Right forelimb (tissue), 1 donor: ENCODE measurements at regions not wholly inside any gene's neighbourhood (a gene's known extent, or its start where the extent isn't known, plus 50 kb on each side); places are given as distances from the start of the nearest gene placed in this dataset.
"Not testable (repeated sequence)": the region's sequence is repeated elsewhere in the genome, so short reads cannot be mapped to it uniquely, and the experiment has no call there.

Experiments
- DNase-seq: peaks from one replicate; pipeline ENCODE4 v3.0.0-alpha.2; 2018

GRCh38 chr11:70885281-70886231 lies 366.8 kb downstream of the SHANK2 start:
- DNase-seq: no peak

GRCh38 chr11:70886256-70886655 lies 366.1 kb downstream of the SHANK2 start:
- no peak for DNase-seq

GRCh38 chr11:70886676-70887541 lies 365.5 kb downstream of the SHANK2 start:
- no peak for DNase-seq

GRCh38 chr11:70887542-70887827 lies 364.9 kb downstream of the SHANK2 start:
- DNase-seq: no peak

- DNase-seq: no peak
Measured at GRCh38 chr11:70888061-70888460, 364.3 kb downstream of the SHANK2 start.

- no peak for DNase-seq
Measured at GRCh38 chr11:70889411-70889810, 363.0 kb downstream of the SHANK2 start.

GRCh38 chr11:70891844-70892380 lies 360.5 kb downstream of the SHANK2 start:
- DNase-seq: no peak

GRCh38 chr11:70892889-70893288 lies 359.5 kb downstream of the SHANK2 start:
- no peak for DNase-seq

GRCh38 chr11:70894566-70895365 lies 357.6 kb downstream of the SHANK2 start:
- DNase-seq: no peak

- DNase-seq: no peak
Measured at GRCh38 chr11:70895366-70895670, 357.1 kb downstream of the SHANK2 start.

GRCh38 chr11:70897429-70897828 lies 354.9 kb downstream of the SHANK2 start:
- DNase-seq: no peak

- no peak for DNase-seq
Measured at GRCh38 chr11:70899616-70900015, 352.8 kb downstream of the SHANK2 start.

GRCh38 chr11:70900540-70900939 lies 351.8 kb downstream of the SHANK2 start:
- no peak for DNase-seq

- DNase-seq: no peak
Measured at GRCh38 chr11:70901951-70902521, 350.3 kb downstream of the SHANK2 start.

- not testable (repeated sequence) for DNase-seq
Measured at GRCh38 chr11:70903229-70903628, 349.1 kb downstream of the SHANK2 start.

GRCh38 chr11:70906101-70906500 lies 346.3 kb downstream of the SHANK2 start:
- DNase-seq: no peak

- no peak for DNase-seq
Measured at GRCh38 chr11:70908223-70908622, 344.2 kb downstream of the SHANK2 start.

GRCh38 chr11:70910835-70911234 lies 341.5 kb downstream of the SHANK2 start:
- DNase-seq: no peak

- no peak for DNase-seq
Measured at GRCh38 chr11:70912226-70912840, 340.0 kb downstream of the SHANK2 start.

- DNase-seq: peak; percentile 50
Measured at GRCh38 chr11:70913715-70914231, 338.6 kb downstream of the SHANK2 start.

- no peak for DNase-seq
Measured at GRCh38 chr11:70914496-70914895, 337.9 kb downstream of the SHANK2 start.
